ENCODE measurements at regions not wholly inside any gene's neighbourhood (a gene's known extent, or its start where the extent isn't known, plus 50 kb on each side); places are given as distances from the start of the nearest gene placed in this dataset.
"Not testable (repeated sequence)": the region's sequence is repeated elsewhere in the genome, so short reads cannot be mapped to it uniquely, and the experiment has no call there.

GRCh38 chr12:88683628-88684027 is 103.4 kb upstream of the KITLG start:
- intact Hi-C loops (cut with DNase I): no loop called here
- DNase-seq (no peak), ATAC-seq (no peak)

- no peak for DNase-seq
- no peak for ATAC-seq
- intact Hi-C loops (cut with DNase I): no loop called here
These were observed 101.0 kb upstream of the KITLG start for GRCh38 chr12:88681271-88681670.

GRCh38 chr12:88677464-88677863 is 97.2 kb upstream of the KITLG start:
- ATAC-seq (no peak), DNase-seq (no peak)
- intact Hi-C loops (cut with DNase I): no loop called here

GRCh38 chr12:88667615-88668014 is 87.3 kb upstream of the KITLG start:
- DNase-seq; ATAC-seq; intact Hi-C loops (cut with DNase I): not testable (repeated sequence)

- intact Hi-C loops (cut with DNase I): no loop called here
- DNase-seq: no peak
- ATAC-seq: no peak
These were observed 84.8 kb upstream of the KITLG start for GRCh38 chr12:88665071-88665470.

- DNase-seq (no peak), ATAC-seq (no peak)
- intact Hi-C loops (cut with DNase I): no loop called here
These were observed 82.7 kb upstream of the KITLG start for GRCh38 chr12:88662961-88663360.

GRCh38 chr12:88662093-88662492 is 81.8 kb upstream of the KITLG start:
- ATAC-seq (no peak), DNase-seq (no peak)
- intact Hi-C loops (cut with DNase I): no loop called here

- intact Hi-C loops (cut with DNase I): no loop called here
- DNase-seq (no peak), ATAC-seq (peak in 1 of 2 donors; percentile 49)
These were observed 77.7 kb upstream of the KITLG start for GRCh38 chr12:88658009-88658408.

GRCh38 chr12:88650715-88651114 is 70.4 kb upstream of the KITLG start:
- peak in 1 of 2 donors; percentile 79 for ATAC-seq
- intact Hi-C loops (cut with DNase I): no loop called here

GRCh38 chr12:88648625-88649024 is 68.4 kb upstream of the KITLG start:
- no peak for DNase-seq
- intact Hi-C loops (cut with DNase I): no loop called here
- no peak for ATAC-seq

More at GRCh38 chr12:88650715-88651114, 70.4 kb upstream of the KITLG start:
- no peak for DNase-seq

- DNase-seq (no peak), ATAC-seq (no peak)
- intact Hi-C loops (cut with DNase I): no loop called here
These were observed 66.6 kb upstream of the KITLG start for GRCh38 chr12:88646824-88647223.

- no peak for ATAC-seq
- DNase-seq: no peak
- intact Hi-C loops (cut with DNase I): no loop called here
These were observed 65.5 kb upstream of the KITLG start for GRCh38 chr12:88645816-88646215.

GRCh38 chr12:88644946-88645702 is 64.9 kb upstream of the KITLG start:
- no peak for ATAC-seq
- intact Hi-C loops (cut with DNase I): no loop called here
- no peak for DNase-seq

GRCh38 chr12:88643685-88644084 is 63.4 kb upstream of the KITLG start:
- DNase-seq (no peak), ATAC-seq (no peak)
- intact Hi-C loops (cut with DNase I): no loop called here

GRCh38 chr12:88642675-88643431 is 62.6 kb upstream of the KITLG start:
- DNase-seq (no peak), ATAC-seq (no peak)
- intact Hi-C loops (cut with DNase I): no loop called here

GRCh38 chr12:88638966-88639760 is 58.9 kb upstream of the KITLG start:
- intact Hi-C loops (cut with DNase I): no loop called here
- peak in 1 of 2 donors; percentile 85 for ATAC-seq
- no peak for DNase-seq

GRCh38 chr12:88638388-88638787 is 58.1 kb upstream of the KITLG start:
- ATAC-seq (peak in 1 of 2 donors; percentile 50), DNase-seq (no peak)
- intact Hi-C loops (cut with DNase I): no loop called here

- DNase-seq (no peak), ATAC-seq (no peak)
- intact Hi-C loops (cut with DNase I): no loop called here
These were observed 53.7 kb upstream of the KITLG start for GRCh38 chr12:88634008-88634407.

GRCh38 chr12:88633312-88633711 is 53.0 kb upstream of the KITLG start:
- no peak for DNase-seq

GRCh38 chr12:88630561-88630960 is 50.3 kb upstream of the KITLG start:
- no peak for ATAC-seq
- no peak for DNase-seq
- intact Hi-C loops (cut with DNase I): no loop called here

More at GRCh38 chr12:88633312-88633711, 53.0 kb upstream of the KITLG start:
- no peak for ATAC-seq
- intact Hi-C loops (cut with DNase I): no loop called here

All from left cardiac atrium (tissue), 4 donors.